ENCODE measurements at regions not wholly inside any gene's neighbourhood (a gene's known extent, or its start where the extent isn't known, plus 50 kb on each side); places are given as distances from the start of the nearest gene placed in this dataset.

GRCh38 chr4:102151696-102152095 is 193.6 kb downstream of the SLC39A8 start:
- H3K9me3 ChIP-seq (ENCODE audit: low read depth, low read length, poor library complexity, severe bottlenecking): no peaks in the 10 kb centered on the region
- BruUV-seq (replicated peaks): no TSS peak
- H3K27me3 ChIP-seq (replicated peaks; ENCODE audit: insufficient read depth, low read depth, low read length, poor library complexity): no peaks in the 10 kb centered on the region
- H3K4me3 ChIP-seq (ENCODE audit: low read depth, low read length, poor library complexity, severe bottlenecking): no peak overlapping the region
- no peaks in the 10 kb centered on the region for H3K4me1 ChIP-seq (ENCODE audit: insufficient read depth, low read length, poor library complexity, severe bottlenecking)
- no peak for DNase-seq (ENCODE audit: low spot score)
- intact Hi-C loops (cut with micrococcal nuclease; ENCODE audit: unreplicated experiment): no loop called here
- TF ChIP-seq, protein P1, sequence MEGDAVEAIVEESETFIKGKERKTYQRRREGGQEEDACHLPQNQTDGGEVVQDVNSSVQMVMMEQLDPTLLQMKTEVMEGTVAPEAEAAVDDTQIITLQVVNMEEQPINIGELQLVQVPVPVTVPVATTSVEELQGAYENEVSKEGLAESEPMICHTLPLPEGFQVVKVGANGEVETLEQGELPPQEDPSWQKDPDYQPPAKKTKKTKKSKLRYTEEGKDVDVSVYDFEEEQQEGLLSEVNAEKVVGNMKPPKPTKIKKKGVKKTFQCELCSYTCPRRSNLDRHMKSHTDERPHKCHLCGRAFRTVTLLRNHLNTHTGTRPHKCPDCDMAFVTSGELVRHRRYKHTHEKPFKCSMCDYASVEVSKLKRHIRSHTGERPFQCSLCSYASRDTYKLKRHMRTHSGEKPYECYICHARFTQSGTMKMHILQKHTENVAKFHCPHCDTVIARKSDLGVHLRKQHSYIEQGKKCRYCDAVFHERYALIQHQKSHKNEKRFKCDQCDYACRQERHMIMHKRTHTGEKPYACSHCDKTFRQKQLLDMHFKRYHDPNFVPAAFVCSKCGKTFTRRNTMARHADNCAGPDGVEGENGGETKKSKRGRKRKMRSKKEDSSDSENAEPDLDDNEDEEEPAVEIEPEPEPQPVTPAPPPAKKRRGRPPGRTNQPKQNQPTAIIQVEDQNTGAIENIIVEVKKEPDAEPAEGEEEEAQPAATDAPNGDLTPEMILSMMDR (conservative IDR thresholded peaks at IDR 0.05; ENCODE audit: low read depth, low read length): no peak
- no peak for TF ChIP-seq EZH2 (IDR thresholded peaks at IDR 0.05; ENCODE audit: borderline replicate concordance, low read depth, low read length, poor library complexity, severe bottlenecking)
- POLR2A ChIA-PET (ENCODE audit: low non-redundant PET): no interaction called here
- no peak overlapping the region for H3K27ac ChIP-seq (ENCODE audit: low read depth, low read length, poor library complexity, severe bottlenecking)
- H3K36me3 ChIP-seq (ENCODE audit: insufficient read depth, low read length, poor library complexity, severe bottlenecking): no peaks in the 10 kb centered on the region
- CTCF ChIA-PET: no interaction called here

DNA sequence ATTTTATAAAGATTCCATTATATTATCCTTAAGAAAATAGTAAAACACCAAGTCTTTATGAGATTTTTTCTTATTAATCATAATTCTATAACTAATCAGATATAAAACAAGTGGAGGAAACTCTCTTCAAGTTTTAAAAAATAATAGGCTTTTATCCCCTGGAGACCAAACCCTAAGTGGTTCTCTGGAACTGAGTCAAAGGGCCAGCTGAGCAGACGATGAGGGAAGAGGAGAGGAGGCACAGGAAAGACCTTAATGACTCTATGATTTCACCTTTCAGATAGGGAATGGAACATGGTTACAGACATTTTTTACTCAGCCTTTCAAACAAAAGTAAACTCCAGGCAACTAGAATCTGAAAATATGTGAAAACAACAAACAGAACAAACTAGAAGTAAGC is 201.8 kb downstream of the SLC39A8 start:
- DNase-seq (ENCODE audit: low spot score): peak; percentile 31
- Histone ChIP-seq H3K36me3 (ENCODE audit: insufficient read depth, low read length, poor library complexity, severe bottlenecking) (no peaks in the 10 kb centered on the region), H3K9me3 (ENCODE audit: low read depth, low read length, poor library complexity, severe bottlenecking) (no peaks in the 10 kb centered on the region), H3K4me1 (ENCODE audit: insufficient read depth, low read length, poor library complexity, severe bottlenecking) (no peaks in the 10 kb centered on the region), H3K27me3 (replicated peaks; ENCODE audit: insufficient read depth, low read depth, low read length, poor library complexity) (no peaks in the 10 kb centered on the region), H3K27ac (ENCODE audit: low read depth, low read length, poor library complexity, severe bottlenecking) (no peak overlapping the region), H3K4me3 (ENCODE audit: low read depth, low read length, poor library complexity, severe bottlenecking) (no peak overlapping the region)
- intact Hi-C loops (cut with micrococcal nuclease; ENCODE audit: unreplicated experiment): no loop called here
- POLR2A ChIA-PET (ENCODE audit: low non-redundant PET): no interaction called here
- BruUV-seq (replicated peaks): no TSS peak
- TF ChIP-seq EZH2 (IDR thresholded peaks at IDR 0.05; ENCODE audit: borderline replicate concordance, low read depth, low read length, poor library complexity, severe bottlenecking): no peak
- TF ChIP-seq, protein P1 (conservative IDR thresholded peaks at IDR 0.05; ENCODE audit: low read depth, low read length): no peak
- CTCF ChIA-PET: no interaction called here

DNA sequence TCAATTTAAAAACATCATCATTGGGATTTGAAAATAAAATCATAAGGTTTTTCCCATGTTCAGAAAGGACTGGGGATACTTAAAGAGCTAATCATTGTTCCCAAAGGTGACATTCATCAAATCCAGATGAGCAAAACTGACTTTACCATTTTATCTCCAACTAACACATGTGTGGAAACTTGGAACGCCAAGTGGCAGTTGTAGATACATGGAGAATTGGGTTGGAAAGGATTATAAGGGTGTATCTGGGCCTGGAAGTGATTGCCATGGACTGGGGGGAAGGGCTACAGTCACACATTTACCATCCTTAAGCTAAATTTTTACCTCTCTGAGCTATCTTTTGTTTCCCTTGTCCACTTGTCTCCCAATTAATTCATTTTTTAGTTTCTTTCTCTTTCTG is 203.4 kb downstream of the SLC39A8 start:
- POLR2A ChIA-PET (ENCODE audit: low non-redundant PET): no interaction called here
- DNase-seq (ENCODE audit: low spot score): no peak
- Histone ChIP-seq H3K27me3 (replicated peaks; ENCODE audit: insufficient read depth, low read depth, low read length, poor library complexity) (no peaks in the 10 kb centered on the region), H3K9me3 (ENCODE audit: low read depth, low read length, poor library complexity, severe bottlenecking) (no peaks in the 10 kb centered on the region), H3K36me3 (ENCODE audit: insufficient read depth, low read length, poor library complexity, severe bottlenecking) (no peaks in the 10 kb centered on the region), H3K4me3 (ENCODE audit: low read depth, low read length, poor library complexity, severe bottlenecking) (no peak overlapping the region), H3K4me1 (ENCODE audit: insufficient read depth, low read length, poor library complexity, severe bottlenecking) (no peaks in the 10 kb centered on the region), H3K27ac (ENCODE audit: low read depth, low read length, poor library complexity, severe bottlenecking) (no peak overlapping the region)
- TF ChIP-seq EZH2 (IDR thresholded peaks at IDR 0.05; ENCODE audit: borderline replicate concordance, low read depth, low read length, poor library complexity, severe bottlenecking): no peak
- TF ChIP-seq, protein P1 (conservative IDR thresholded peaks at IDR 0.05; ENCODE audit: low read depth, low read length): no peak
- intact Hi-C loops (cut with micrococcal nuclease; ENCODE audit: unreplicated experiment): no loop called here
- no TSS peak for BruUV-seq (replicated peaks)
- CTCF ChIA-PET: no interaction called here

Measured in A673 (cell line).